ENCODE measurements at regions not wholly inside any gene's neighbourhood (a gene's known extent, or its start where the extent isn't known, plus 50 kb on each side); places are given as distances from the start of the nearest gene placed in this dataset.

DNA sequence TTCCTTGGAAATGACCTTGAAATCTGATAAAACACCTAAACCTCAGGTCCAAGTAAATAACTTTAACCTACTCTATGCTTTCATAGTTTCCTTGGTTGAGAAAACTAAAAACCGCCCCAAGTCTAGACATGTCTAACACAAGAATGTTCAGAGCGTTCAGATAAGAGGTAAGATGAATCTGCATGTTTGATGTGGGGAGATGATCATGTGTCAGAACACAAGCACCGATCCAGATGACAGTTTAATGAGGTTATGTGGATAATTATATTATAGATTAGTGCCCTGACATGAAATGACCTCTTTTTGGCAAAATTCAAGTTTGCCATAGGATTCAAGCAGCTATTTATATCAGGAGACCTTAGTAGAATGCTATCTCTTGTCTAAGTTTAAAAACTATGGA lies 729.8 kb upstream of the SOX11 start:
- TF ChIP-seq POLR2A (IDR thresholded peaks at IDR 0.05): no peak
- TF ChIP-seq, protein P1, sequence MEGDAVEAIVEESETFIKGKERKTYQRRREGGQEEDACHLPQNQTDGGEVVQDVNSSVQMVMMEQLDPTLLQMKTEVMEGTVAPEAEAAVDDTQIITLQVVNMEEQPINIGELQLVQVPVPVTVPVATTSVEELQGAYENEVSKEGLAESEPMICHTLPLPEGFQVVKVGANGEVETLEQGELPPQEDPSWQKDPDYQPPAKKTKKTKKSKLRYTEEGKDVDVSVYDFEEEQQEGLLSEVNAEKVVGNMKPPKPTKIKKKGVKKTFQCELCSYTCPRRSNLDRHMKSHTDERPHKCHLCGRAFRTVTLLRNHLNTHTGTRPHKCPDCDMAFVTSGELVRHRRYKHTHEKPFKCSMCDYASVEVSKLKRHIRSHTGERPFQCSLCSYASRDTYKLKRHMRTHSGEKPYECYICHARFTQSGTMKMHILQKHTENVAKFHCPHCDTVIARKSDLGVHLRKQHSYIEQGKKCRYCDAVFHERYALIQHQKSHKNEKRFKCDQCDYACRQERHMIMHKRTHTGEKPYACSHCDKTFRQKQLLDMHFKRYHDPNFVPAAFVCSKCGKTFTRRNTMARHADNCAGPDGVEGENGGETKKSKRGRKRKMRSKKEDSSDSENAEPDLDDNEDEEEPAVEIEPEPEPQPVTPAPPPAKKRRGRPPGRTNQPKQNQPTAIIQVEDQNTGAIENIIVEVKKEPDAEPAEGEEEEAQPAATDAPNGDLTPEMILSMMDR (IDR thresholded peaks at IDR 0.05): no peak

Data from lower leg skin (tissue), 3 donors.